ENCODE measurements at regions not wholly inside any gene's neighbourhood (a gene's known extent, or its start where the extent isn't known, plus 50 kb on each side); places are given as distances from the start of the nearest gene placed in this dataset.
A peak's percentile ranks its signal among the peaks of the same experiment; 100 is the strongest.

DNA sequence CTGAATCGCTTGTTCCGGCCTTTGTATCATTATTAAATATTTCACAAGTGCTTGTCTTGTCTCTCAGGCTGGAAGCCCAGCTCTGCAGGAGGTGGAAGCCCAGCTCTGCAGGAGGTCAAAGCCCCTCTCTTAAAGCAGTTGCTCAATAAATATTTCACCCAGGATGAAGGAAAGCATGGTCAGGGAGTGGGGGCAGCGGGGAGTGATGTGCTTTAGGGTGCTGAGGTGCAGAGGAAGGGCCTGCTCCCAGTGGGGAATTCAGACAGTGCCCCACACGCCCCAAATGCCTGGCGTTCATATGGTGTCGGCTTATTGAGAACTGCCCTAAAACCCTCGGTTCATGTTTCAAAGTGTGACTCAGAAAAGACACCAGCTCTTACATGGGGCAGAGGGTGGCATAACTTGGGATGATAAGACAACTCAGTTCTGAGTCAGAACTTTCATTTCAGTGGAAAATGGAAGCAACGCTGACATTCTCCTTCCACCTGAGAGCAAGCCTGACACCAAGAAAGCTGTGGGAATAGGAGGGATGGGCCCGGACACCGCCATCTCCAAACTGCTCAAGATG is 114.3 kb upstream of the DAP start:
- no peak for DNase-seq

- no peak for DNase-seq
These were observed 113.5 kb upstream of the DAP start for GRCh38 chr5:10874541-10874940.

GRCh38 chr5:10870791-10871190 is 109.8 kb upstream of the DAP start:
- DNase-seq, result no peak

- no peak for DNase-seq
These were observed 107.9 kb upstream of the DAP start for GRCh38 chr5:10868956-10869355.

DNA sequence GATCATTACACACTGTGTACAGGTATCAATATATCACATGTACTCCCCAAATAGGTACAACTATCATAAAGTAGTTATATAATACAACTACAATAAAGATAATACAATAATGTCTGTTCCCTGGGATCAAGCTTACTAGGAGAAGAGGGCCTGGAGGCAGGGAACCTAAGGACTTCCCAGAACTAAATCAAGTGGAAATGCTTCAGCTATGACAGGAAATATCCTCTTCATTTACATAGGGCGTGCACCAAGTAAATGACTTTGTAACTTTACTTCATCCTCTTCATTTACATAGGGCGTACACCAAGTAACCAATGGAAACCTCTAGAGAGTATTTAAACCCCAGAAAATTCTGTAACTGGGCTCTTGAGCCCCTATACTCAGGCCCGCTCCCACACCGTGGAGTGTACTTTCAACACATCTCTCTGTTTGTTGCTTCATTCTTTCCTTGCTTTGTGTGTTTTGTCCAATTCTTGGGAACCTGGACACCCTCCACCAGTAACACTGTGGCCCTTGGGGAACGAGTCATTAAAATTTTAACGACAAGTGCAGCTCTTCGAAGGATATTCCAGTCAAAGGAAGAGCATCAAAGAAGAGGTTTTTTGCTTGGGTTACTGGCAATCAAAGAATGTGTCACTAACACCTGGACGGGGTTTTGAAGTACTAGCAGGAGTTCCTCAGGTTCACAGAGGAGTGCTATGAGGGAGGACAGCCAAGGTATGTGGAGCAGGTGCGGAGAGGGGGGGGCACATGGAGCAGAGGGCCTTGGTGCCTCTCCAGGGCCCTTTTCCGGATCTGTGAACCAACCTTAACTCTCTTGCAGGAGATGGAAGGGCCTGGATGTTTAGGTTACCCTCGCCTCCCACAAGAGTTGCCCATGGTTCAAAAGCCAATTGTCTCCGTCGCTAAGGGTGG is 106.6 kb upstream of the DAP start:
- DNase-seq, result no peak

- DNase-seq, result no peak
These were observed 105.9 kb upstream of the DAP start for GRCh38 chr5:10866913-10867312.

DNA sequence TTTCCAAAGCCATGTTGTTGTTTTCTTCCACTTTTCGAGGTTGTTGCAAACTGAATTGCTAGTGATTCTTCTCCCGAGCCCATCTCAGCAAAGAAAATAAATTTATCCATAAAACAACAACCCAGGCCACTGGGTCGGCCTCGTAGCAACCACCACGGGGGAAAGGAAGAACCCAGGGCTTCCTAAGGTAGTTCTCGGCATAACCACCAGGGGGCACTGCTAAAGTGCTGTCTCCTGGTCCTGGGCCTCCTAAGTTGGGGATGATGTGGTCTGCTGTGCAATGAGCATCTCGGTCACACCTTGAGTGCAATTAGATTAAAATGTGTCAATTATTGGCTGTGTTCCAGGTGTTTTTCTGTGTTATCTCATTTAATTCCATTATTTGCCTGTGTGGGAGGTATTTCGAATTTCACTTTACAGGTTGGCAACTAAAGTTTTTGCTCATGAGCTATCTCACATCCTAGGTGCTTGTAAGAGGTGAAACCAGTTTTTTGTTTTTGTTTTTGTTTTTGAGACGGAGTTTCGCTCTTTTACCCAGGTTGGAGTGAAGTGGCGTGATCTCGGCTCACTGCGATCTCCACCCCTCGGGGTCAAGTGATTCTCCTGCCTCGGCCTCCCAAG is 102.8 kb upstream of the DAP start:
- DNase-seq, result peak; percentile 36

DNA sequence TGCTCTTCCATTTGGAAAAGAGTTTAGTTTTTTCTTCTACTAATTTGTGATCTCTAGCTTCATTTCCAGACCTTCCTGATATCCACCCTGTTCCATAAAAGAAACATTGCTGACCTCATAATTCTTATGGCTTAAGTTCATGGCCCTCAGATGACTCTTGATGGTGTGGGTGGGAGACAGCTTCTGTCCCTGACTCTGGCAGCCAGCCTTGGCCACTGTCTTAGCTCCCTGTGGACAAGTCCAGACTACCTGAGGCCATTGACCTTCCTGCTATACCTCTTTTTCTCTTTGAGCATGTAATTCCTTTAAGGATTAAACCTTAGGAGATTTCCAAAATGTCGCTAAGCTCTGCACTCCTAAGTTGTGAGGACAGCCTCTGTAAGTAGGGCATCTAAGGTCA is 101.1 kb upstream of the DAP start:
- no peak for DNase-seq

DNA sequence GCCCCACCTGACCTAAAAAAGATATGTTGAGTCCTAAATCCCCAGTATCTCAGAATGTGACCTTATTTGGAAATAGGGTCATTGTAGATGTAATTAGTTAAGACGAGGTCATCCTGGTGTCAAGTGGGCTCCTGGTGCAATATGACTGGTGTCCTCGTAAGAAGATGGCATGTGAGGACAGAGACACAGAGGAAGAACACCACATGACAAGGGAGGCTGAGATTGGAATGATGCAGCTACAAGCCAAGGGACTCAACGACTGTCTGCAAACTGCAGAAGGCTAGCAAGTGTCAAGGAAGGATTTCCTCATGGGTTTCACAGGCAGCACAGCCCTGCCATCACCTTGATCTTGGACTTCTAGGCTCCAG is 100.4 kb upstream of the DAP start:
- no peak for DNase-seq

DNA sequence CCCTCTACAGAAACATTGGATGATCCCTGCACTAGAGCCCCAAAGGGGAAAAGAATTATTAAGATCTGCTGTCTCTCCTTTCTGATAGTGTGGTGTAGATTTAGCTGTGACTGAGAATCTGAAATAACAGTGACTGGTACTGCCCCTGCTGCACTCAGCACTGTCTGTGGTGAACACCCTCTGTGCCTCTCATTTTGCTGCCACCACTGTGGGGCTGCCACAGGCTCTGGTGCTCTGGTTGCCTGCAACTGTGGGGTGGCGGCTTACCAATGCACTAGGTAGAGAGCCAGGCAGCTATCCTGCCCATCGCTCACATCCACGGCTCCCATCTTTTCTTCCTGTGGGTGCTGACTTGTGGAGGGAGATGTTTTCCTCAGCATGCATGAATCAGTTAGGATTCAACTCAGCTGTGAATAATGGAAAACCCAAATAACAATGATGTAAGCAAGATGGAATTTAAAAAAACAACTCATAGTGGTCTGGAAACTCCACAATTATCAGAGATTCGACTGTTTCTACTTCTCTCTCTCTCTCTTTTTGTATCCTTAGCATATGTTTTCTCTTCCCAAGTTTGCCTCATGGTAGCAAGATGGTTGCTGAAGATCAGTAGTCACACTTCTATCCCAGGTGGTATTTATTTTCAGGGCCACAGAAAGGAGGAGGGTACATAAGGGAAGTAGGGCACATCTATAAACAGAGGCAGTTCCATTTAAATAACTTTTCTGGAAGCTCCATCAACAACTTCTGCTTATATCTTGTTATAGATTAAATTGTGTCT is 99.8 kb upstream of the DAP start:
- no peak for DNase-seq

- DNase-seq, result no peak
These were observed 99.1 kb upstream of the DAP start for GRCh38 chr5:10860196-10860543.

DNA sequence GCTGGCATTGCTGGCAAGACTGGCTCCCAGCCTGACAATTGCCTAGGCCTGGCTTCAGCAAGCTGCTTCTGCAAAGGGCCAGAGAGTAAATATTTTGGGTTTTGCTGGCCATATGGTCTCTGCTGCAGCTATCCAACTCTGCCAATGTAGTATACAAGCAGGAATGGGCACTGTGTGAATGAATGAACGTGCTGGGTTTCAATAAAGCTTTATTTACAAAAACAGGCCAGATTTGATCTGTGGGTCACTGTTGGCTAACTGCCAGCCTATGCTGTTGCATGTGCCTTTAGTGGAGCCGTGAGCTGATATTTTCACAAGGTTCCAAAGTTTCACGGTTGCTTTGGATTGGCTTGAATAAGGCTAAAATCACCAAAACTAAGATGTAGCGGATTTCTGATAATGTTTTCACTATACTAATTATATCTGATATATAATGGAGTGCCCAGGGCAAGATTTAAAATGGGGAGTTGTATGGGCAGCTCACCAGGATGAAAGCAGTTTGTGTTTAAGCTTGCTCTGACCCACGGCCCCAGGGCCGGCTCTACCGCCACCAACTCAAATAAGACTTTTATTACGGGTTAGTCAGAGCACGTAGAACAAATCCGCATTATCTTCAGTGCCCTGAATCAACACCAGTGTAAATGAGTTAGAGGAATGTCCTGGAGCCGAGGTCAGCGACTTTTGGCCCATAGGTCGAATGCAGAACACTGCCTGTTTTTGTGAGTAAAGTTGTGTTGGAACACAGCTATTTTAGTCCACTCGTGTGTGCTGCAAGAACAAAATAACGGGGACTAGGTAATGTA is 98.6 kb upstream of the DAP start:
- DNase-seq, result no peak

GRCh38 chr5:10858945-10859344 is 97.9 kb upstream of the DAP start:
- DNase-seq, result no peak

DNA sequence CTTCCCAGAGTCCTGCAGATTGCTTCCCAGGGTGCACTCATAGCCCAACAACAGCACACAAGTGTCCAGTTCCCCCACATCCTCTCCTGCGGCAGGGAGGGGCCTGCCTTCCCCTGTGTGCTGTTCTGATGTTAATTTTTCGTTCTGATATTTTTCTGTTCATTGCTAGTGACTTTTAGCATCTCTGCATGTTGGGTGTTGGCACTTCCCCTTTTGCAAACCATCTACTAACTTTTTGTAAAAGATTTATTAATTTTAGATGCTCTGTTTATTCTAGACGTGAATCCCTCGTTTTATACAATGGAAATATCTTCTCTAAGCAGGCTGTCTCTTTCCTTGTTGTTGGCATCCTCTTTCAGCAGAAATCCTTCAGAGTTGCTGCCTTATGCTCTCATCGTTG is 97.3 kb upstream of the DAP start:
- no peak for DNase-seq

DNA sequence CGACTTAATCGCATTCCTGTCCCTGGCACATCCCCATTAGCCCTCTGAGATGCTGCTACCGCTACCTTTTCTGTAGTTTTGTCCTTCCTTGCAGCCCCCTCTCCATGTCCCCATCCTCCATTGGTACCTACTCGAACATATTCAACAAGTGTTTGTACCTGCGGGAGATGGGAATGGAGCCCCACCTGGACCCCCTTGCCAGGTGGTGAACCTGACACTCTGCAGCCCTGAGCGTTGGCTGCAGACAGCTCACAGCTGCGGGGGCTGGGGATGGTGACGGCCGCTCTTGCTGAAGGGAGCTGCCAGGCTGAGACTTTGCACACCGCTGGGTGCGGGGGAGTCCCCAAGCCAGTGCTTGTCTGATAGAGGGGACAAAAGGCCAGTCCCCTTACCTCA is 96.3 kb upstream of the DAP start:
- DNase-seq, result no peak

DNA sequence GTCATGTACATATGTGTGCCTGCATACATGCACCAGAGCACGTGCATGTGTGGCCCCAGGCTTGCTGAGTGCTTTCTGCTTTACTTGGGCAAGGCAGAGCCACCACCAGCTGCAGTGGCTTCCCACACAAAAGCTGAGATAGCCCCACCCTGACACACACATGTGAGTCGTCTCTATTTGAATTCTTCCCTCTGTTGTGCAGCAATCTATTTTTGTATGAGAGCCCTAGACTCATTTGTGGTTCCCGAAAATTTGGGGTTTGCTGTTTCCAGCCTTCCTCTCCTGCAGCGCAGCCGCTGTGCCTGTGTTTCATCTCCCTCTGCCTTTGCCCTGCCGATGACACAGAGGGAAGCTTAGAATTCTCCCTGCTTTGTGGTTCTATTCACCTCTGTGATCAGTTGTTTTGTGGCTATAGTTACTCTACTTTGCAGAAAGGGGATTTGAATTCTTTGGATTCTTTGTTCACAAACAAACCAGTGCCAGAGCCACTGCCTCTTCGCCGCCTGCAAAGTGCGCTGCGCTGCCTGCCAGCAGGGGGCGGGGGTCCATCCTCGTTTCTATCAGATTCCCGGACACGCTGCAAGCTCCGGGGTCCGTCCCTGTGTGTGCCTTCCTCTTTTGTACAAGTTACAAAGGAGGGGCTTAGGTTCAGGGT is 95.8 kb upstream of the DAP start:
- DNase-seq, result no peak

DNA sequence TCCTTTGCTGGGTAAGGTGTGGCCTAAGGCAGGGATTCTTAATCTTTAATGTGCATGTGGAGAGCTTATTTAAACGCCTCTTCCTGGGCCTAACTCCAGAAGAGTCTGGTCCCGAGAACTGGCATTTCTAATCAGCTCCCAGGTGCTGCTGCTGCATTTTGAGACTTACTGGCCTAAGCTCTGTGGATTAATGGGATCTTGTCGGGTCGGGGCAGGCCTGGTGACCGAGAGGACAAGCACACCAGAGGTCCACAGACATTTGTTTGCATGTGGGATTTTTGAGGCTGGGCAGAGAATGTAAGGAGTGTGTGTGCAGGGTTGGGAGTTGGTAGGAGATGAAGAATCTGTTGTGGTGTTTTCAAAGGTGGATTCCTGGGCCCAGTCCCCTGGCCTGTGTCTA is 95.0 kb upstream of the DAP start:
- no peak for DNase-seq

DNA sequence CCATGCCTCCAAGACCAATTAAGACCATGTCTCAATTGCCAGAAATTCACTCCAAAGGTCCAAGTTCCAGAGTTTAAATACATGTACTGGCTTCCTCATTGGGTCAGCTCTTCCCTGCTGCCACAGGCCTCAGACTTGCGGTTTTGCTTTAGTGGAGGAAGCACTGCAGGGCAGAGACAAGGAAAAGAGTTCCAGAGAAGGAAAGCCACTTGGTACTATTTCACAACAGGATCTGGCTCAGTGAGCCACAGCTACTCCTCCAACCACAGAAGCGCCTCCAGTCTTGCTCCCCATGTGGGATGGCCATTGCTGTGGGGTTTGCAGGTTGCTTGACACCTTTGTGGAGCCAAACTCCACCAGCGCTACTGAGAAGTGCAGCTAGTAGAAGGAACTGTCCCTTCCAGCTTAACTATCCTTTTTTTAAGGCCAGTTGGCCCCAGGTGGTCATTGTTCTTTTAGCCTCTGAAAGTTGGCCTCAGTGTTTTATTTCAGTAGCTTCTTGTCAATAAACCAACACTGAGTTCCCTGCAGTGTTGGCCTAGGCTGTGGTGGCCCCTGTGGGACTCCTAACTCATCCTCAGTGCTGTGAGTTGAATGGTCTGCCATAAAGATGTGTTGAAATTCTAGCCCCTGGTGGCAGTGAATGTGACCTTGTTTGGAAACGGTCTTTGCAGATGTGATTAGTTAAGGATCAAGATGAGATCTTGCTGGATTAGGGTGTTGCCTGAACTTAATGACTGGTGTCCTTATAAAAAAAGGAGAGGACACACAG is 93.7 kb upstream of the DAP start:
- no peak for DNase-seq

DNA sequence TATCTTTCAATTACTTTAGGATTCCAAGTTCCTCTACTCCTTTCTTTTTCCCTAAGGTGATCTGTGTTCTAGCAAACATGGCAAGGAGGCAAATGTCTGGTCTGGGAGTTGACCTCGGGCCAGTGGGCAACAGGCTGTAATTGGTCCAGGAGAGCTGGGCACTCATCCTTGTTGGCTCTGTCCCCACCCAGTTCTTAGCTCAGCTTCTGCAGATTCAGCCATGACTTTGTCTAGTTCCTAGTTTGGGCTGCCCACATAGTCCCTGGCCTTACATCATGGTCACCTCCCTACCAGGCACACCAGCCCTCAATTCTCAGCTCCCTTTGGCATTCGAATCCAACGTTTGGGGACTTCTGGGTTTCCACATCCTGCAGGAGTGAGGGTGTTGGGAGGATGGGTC is 92.1 kb upstream of the DAP start:
- no peak for DNase-seq

DNA sequence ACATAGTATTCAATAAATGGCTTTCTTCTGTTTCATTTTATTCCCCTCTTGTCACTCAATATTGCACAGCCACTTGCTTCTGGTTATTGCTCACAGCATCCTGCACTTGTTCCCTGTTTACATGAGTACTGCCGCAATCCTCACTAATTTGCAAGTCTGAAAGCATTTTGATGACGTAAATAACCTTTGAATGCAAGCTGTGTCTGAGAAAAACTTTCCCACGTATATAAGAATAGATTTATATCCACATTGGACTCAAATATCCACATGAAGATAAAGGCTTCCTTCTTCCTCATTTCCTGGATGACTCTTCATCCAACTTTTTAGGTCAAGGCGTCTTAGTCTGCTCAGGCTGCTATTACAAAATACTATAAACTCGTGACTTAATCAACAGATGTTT is 88.2 kb upstream of the DAP start:
- DNase-seq, result no peak

DNA sequence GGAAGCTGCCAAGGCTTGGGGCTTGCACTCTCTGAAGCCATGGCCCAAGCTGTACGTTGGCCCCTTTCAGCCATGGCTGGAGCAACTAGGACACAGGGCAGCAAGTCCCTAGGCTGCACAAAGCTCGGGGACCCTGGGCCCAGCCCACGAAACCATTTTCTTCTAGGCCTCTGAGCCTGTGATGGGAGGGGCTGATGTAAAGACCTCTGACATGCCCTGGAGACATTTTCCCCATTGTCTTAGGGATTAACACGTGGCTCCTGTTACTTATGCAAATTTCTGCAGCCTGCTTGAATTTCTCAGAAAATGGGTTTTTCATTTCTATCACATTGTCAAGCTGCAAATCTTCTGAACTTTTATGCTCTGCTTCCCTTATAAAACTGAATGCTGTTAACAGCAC is 83.0 kb upstream of the DAP start:
- no peak for DNase-seq

- no peak for DNase-seq
These were observed 81.8 kb upstream of the DAP start for GRCh38 chr5:10842823-10843222.

Data from SHP77 treated with DMSO at 0.1 percent for 48 hours (cell line).